Limb (tissue), 2 donors: ENCODE measurements at regions not wholly inside any gene's neighbourhood (a gene's known extent, or its start where the extent isn't known, plus 50 kb on each side); places are given as distances from the start of the nearest gene placed in this dataset.
"Not testable (repeated sequence)": the region's sequence is repeated elsewhere in the genome, so short reads cannot be mapped to it uniquely, and the experiment has no call there.

Experiments
- DNase-seq, 2 donors: peaks; one replicate each; pipeline ENCODE4 v3.0.0-alpha.2; 2016; ENCODE audit errors: extremely low spot score in 2 of 2

DNA sequence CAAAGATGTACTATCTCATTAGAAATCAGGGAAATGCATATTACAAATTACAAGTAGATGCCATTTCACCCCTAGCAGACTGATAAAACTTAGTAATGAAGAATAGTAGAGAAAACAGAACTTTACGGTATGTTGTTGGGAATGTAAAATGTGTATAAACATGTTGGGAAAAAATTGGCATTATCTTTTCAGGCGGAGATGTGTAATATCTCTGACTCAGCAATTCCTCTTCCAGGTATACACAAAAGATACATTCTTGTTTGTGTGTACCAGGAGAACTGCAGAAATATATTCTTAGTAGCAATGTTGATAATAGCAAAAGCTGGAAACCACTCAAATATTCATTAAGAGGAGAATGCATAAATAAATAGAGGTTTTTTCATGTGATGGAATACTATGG, 204.5 kb downstream of the LPIN1 start:
- DNase-seq = no peak

GRCh38 chr2:11951492-11951891, 205.1 kb downstream of the LPIN1 start:
- DNase-seq = not testable (repeated sequence)

GRCh38 chr2:11953258-11953657, 206.8 kb downstream of the LPIN1 start:
- DNase-seq = no peak

GRCh38 chr2:11955314-11955713, 208.9 kb downstream of the LPIN1 start:
- DNase-seq = no peak

- no peak for DNase-seq
Measured at GRCh38 chr2:11955884-11956291, 209.5 kb downstream of the LPIN1 start.

- no peak for DNase-seq
Measured at GRCh38 chr2:11962707-11963328, 216.4 kb downstream of the LPIN1 start.

DNA sequence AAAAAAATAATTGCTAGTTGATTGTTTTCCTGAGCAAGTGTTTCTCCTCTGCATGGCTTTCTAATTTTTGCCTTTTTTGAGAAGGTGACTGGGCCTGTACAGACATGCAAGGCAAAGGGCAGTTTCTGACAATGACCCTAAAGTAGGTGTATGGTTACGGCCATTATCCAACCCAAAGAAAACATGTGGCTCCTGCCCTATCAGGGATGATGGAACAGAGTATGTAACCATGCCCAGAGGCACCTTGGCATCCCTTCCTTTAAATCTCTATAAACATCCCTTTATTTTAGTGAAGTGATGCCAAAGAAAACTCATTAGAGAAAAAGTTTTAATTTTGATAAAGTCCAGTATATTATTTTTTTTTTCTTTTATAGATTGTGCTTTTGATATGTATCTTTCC, 217.5 kb downstream of the LPIN1 start:
- DNase-seq = no peak

DNA sequence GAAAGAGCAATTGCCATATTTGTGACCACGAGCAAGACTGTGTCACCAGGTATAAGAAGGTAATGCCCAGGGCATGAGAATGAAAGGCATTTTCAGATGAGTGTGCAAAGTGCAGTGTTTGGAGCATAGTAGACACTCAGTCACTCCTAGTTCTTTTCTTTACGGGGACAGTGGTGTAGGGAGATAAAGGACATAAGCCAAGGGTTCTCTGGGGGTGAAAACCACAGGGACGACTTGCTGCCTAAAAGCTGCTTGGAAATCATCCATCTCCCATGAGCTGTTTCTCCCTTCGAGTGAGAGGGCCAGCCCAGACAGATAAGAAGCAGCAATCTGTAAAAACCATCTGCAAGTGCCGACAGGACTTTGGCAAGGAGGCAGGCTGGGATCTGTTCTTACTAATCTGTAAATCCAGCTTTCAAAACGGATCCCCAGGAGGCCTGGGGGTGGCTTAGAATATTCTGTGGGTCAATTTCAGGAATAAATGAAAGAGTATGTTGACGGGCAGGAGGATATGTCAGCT, 221.6 kb downstream of the LPIN1 start:
- no peak for DNase-seq

- DNase-seq = no peak
Measured at GRCh38 chr2:11968521-11968920, 222.1 kb downstream of the LPIN1 start.

DNA sequence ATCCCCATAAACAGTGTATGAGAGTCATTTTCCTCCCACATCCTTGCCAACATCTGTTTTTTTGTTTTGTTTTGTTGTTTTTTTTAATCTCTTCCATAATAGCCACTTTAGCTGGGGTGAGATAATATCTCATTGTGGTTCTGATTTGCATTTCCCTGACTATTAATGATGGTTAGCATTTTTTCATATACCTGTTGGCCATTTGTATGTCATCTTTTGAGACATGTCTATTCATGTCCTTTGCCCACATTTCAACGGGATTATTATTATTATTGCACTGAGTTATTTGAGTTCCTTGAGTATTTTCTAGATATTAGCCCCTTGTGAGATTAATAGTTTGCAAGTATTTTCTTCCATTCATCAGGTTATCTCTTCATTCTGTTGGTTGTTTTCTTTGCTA, 223.3 kb downstream of the LPIN1 start:
- no peak for DNase-seq

GRCh38 chr2:11974573-11974972, 228.1 kb downstream of the LPIN1 start:
- no peak for DNase-seq

GRCh38 chr2:11975373-11975772, 228.9 kb downstream of the LPIN1 start:
- DNase-seq = no peak

DNA sequence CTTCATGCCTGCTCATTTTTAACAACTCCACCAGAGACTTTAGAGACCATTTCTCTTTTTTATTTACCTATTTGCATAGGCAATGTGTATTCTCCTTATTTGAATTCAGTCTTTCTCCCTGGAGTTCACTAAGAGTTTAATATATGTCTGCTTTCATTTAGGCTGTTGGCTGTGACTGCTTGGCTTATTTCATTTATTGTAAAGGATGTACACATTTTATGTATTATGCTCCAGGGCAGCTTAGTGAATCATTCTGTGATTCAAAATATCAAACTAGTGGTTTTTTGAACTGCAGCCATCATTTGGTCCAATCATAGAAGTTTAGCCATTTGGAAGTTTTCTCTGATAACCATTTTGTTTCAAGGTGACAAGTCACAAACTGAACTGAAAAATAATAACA, 229.6 kb downstream of the LPIN1 start:
- no peak for DNase-seq

- no peak for DNase-seq
Measured at GRCh38 chr2:11977766-11978524, 231.5 kb downstream of the LPIN1 start.

GRCh38 chr2:11980809-11981208, 234.4 kb downstream of the LPIN1 start:
- peak in 1 of 2 donors; percentile 65 for DNase-seq

DNA sequence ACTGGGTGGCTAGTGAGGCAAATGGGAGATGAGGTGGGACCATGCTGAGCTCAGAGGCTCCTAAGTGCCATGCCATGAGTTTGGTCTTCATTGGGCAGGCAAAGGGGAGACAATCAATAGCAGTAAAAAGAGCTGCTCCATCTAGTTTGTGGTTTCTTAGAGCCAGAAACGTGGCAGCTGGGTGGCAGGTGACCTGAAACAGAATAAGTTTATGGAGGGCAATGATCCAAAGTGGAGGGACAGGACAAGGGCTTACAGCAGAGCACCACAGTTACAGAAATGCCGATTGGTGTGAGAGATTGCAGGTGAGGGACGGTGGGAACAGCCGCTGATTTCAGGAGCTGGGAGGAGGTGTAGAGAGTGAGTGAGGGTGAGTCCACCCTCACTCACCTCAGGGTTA, 237.0 kb downstream of the LPIN1 start:
- DNase-seq = no peak

DNA sequence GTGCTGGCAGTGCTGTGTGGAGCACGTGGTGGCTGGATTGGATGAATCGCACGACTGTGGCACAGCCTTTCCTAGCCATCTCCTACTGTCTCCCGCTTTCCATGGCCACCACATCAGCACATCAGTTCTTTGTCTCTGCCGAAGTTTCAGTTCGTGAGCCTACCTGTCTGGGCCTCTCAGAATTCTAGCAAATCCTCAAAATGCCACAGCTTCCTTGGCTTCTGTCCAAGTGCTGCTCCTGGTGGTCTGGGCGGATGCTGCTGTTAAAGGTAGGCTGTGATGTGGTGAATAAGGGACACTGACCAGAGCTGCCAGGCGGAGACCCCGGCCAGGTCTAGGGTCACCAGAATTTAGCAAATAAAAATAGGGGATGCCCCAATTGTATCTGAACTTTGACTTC, 237.4 kb downstream of the LPIN1 start:
- no peak for DNase-seq

GRCh38 chr2:11984316-11985158, 238.1 kb downstream of the LPIN1 start:
- peak in 1 of 2 donors; percentile 75 for DNase-seq

DNA sequence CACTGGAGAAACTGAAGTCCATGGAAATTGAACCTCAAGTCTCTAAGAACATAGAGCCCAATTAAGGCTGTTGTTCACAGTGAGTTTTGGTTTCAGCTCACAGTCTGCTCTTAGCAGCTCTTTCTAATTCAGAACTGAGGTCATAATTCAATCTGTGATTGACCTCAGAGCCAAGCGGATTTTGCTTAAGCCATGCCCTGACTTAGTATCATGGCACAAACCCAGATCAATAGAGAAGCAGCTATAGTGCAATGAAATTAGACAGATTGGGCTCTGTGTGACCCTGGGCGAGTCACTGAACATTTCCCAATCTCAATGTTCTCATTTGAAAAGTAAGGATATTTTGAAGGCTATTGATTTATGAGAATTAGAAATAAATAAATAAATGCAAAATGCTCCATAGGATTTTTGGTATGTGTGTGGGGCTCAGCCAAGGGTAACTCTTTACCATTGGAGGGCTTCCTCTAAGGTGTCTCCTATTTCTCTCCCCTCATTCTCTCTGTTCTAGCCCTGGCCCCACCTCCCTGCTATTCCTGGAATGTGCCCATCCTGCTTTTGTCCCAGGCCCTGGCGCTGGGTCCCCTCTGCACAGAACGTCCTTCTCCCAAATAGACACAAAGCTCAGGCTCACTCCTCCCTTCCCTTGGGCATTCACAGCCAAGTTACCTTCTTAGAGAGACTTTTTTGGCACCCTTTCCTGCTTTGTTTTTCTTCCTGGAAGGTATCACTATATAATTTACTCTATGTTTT, 239.6 kb downstream of the LPIN1 start:
- no peak for DNase-seq

- no peak for DNase-seq
Measured at GRCh38 chr2:11987151-11987550, 240.7 kb downstream of the LPIN1 start.

- DNase-seq = peak; percentile 43 to 63
Measured at GRCh38 chr2:11988691-11989353, 242.4 kb downstream of the LPIN1 start.
